ENCODE measurements at regions not wholly inside any gene's neighbourhood (a gene's known extent, or its start where the extent isn't known, plus 50 kb on each side); places are given as distances from the start of the nearest gene placed in this dataset.

DNA sequence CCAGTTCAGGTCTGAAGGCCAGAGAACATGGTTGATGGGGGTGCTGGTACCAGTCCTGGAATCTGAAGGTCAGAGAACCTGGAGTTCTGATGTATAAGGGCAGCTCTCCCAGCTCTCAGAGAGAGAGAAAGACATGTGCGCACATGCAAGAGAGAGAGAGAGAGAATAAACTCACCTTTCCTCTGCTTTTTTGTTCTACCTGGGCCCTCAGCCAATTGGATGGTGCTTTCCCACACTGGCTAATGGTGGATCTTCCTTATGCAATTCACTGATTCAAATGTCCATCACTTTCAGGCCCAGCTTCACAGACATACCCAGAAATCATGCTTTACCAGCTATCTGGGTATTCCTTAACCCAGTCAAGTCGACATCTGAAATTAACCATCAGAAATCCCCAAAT lies 377.7 kb upstream of the MEX3C start:
- TF ChIP-seq TAF1 (IDR thresholded peaks at IDR 0.05; ENCODE audit: borderline replicate concordance, low read depth, low read length) = no peak
- TF ChIP-seq IRF3 (IDR thresholded peaks at IDR 0.05; ENCODE audit: low read depth, low read length) = no peak
- TF ChIP-seq PBX3 (IDR thresholded peaks at IDR 0.05) = no peak
- no peak for TF ChIP-seq ELF1 (IDR thresholded peaks at IDR 0.05)
- no peak for TF ChIP-seq TCF12 (IDR thresholded peaks at IDR 0.05)
- no peak for TF ChIP-seq MEF2A (IDR thresholded peaks at IDR 0.05; ENCODE audit: borderline replicate concordance, low read depth)
- no peak for TF ChIP-seq POLR2AphosphoS5 (IDR thresholded peaks at IDR 0.05; ENCODE audit: low read depth, low read length)
- no peak for TF ChIP-seq SIN3A (IDR thresholded peaks at IDR 0.05; ENCODE audit: borderline replicate concordance, low read depth, low read length)
- TF ChIP-seq RXRA (IDR thresholded peaks at IDR 0.05; ENCODE audit: borderline replicate concordance, low read depth) = no peak
- TF ChIP-seq ZBTB33 (IDR thresholded peaks at IDR 0.05; ENCODE audit: borderline replicate concordance, low read depth) = no peak
- no peak for TF ChIP-seq YY1 (IDR thresholded peaks at IDR 0.05; ENCODE audit: low read depth)
- TF ChIP-seq EP300 (IDR thresholded peaks at IDR 0.05; ENCODE audit: borderline replicate concordance in 1 of 2, low read depth in 1 of 2, low read length in 1 of 2) = no peak
- no peak for TF ChIP-seq NRF1 (IDR thresholded peaks at IDR 0.05; ENCODE audit: low read depth, low read length)
- TF ChIP-seq, protein P1, sequence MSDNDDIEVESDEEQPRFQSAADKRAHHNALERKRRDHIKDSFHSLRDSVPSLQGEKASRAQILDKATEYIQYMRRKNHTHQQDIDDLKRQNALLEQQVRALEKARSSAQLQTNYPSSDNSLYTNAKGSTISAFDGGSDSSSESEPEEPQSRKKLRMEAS (IDR thresholded peaks at IDR 0.05; ENCODE audit: low read depth) = no peak
- no peak for TF ChIP-seq NFIC (IDR thresholded peaks at IDR 0.05; ENCODE audit: borderline replicate concordance)
- TF ChIP-seq JUND (IDR thresholded peaks at IDR 0.05) = no peak
- TF ChIP-seq RFX5 (IDR thresholded peaks at IDR 0.05; ENCODE audit: low read length) = no peak
- TF ChIP-seq RAD21 (IDR thresholded peaks at IDR 0.05; ENCODE audit: low read length) = no peak
- Histone ChIP-seq H3K4me2 (no peak overlapping the region), H3K27me3 (ENCODE audit: insufficient read depth) (no peaks in the 10 kb centered on the region), H3K9me2 (no peaks in the 10 kb centered on the region), H3K9ac (no peak overlapping the region), H3K27ac (ENCODE audit: low read depth in 2 of 2, low read length in 1 of 2) (no peak overlapping the region), H2AFZ (ENCODE audit: low read depth) (no peak overlapping the region), H3K79me2 (ENCODE audit: insufficient read depth) (no peaks in the 10 kb centered on the region), H4K20me1 (ENCODE audit: insufficient read depth) (no peaks in the 10 kb centered on the region), H3K36me3 (replicated peaks in 1 of 2; ENCODE audit: control insufficient read depth in 1 of 2, insufficient read depth in 2 of 2, low read length in 1 of 2) (no peaks in the 10 kb centered on the region), H3K4me1 (ENCODE audit: control insufficient read depth in 1 of 2, insufficient read depth in 2 of 2, low read depth in 1 of 2, low read length in 1 of 2) (no peaks in the 10 kb centered on the region), H3F3A (replicated peaks; ENCODE audit: insufficient read depth) (no peaks in the 10 kb centered on the region), H3K9me3 (no peaks in the 10 kb centered on the region), H3K4me3 (ENCODE audit: low read depth in 2 of 2, low read length in 1 of 2) (no peak overlapping the region)
- POLR2A ChIA-PET = no interaction called here
- no peak for DNase-seq
- 47% methylated on average over 2 of the region's 2 CpGs for WGBS (ENCODE audit: low lambda C conversion rate)
- CTCF ChIA-PET = no interaction called here

Data from SK-N-SH (cell line).